ENCODE measurements at regions not wholly inside any gene's neighbourhood (a gene's known extent, or its start where the extent isn't known, plus 50 kb on each side); places are given as distances from the start of the nearest gene placed in this dataset.
"Not testable (repeated sequence)": the region's sequence is repeated elsewhere in the genome, so short reads cannot be mapped to it uniquely, and the experiment has no call there.

- TF ChIP-seq CTCF (IDR thresholded peaks at IDR 0.05; ENCODE audit: insufficient read depth, low read length, severe bottlenecking), result no peak
- DNase-seq (ENCODE audit: low read depth) (no peak), FAIRE-seq (no peak)
- no peaks in the 10 kb centered on the region for H3K27me3 ChIP-seq (ENCODE audit: control insufficient read depth, insufficient read depth, low read length)
- H3K4me3 ChIP-seq (ENCODE audit: low read depth, low read length), result no peak overlapping the region
- H3K36me3 ChIP-seq (ENCODE audit: control insufficient read depth, insufficient read depth, low read length), result no peaks in the 10 kb centered on the region
Observed at GRCh38 chr3:20984594-20985205, 766.3 kb downstream of the ZNF385D start.

- H3K4me3 ChIP-seq (ENCODE audit: low read depth, low read length), result no peak overlapping the region
- DNase-seq (ENCODE audit: low read depth) (no peak), FAIRE-seq (no peak)
- TF ChIP-seq CTCF (IDR thresholded peaks at IDR 0.05; ENCODE audit: insufficient read depth, low read length, severe bottlenecking), result no peak
- no peaks in the 10 kb centered on the region for H3K36me3 ChIP-seq (ENCODE audit: control insufficient read depth, insufficient read depth, low read length)
- H3K27me3 ChIP-seq (ENCODE audit: control insufficient read depth, insufficient read depth, low read length), result no peaks in the 10 kb centered on the region
Observed at GRCh38 chr3:20975188-20975651, 775.8 kb downstream of the ZNF385D start.

GRCh38 chr3:20974396-20974795 is 776.6 kb downstream of the ZNF385D start:
- no peak overlapping the region for H3K4me3 ChIP-seq (ENCODE audit: low read depth, low read length)
- H3K36me3 ChIP-seq (ENCODE audit: control insufficient read depth, insufficient read depth, low read length), result no peaks in the 10 kb centered on the region
- FAIRE-seq (no peak), DNase-seq (ENCODE audit: low read depth) (no peak)
- H3K27me3 ChIP-seq (ENCODE audit: control insufficient read depth, insufficient read depth, low read length), result no peaks in the 10 kb centered on the region
- TF ChIP-seq CTCF (IDR thresholded peaks at IDR 0.05; ENCODE audit: insufficient read depth, low read length, severe bottlenecking), result no peak

GRCh38 chr3:20970807-20971206 is 780.2 kb downstream of the ZNF385D start:
- not testable (repeated sequence) for H3K4me3 ChIP-seq (ENCODE audit: low read depth, low read length); FAIRE-seq; H3K36me3 ChIP-seq (ENCODE audit: control insufficient read depth, insufficient read depth, low read length); DNase-seq (ENCODE audit: low read depth); H3K27me3 ChIP-seq (ENCODE audit: control insufficient read depth, insufficient read depth, low read length)

GRCh38 chr3:20967485-20967884 is 781.5 kb upstream of the SGO1 start:
- not testable (repeated sequence) for H3K4me3 ChIP-seq (ENCODE audit: low read depth, low read length); H3K36me3 ChIP-seq (ENCODE audit: control insufficient read depth, insufficient read depth, low read length); H3K27me3 ChIP-seq (ENCODE audit: control insufficient read depth, insufficient read depth, low read length); FAIRE-seq; DNase-seq (ENCODE audit: low read depth)

- no peak for TF ChIP-seq CTCF (IDR thresholded peaks at IDR 0.05; ENCODE audit: insufficient read depth, low read length, severe bottlenecking)
- no peak for FAIRE-seq
- H3K4me3 ChIP-seq (ENCODE audit: low read depth, low read length), result no peak overlapping the region
Observed at GRCh38 chr3:20958161-20958560, 772.2 kb upstream of the SGO1 start.

GRCh38 chr3:20945892-20946291 is 759.9 kb upstream of the SGO1 start:
- FAIRE-seq, result no peak
- H3K4me3 ChIP-seq (ENCODE audit: low read depth, low read length), result no peak overlapping the region
- no peaks in the 10 kb centered on the region for H3K36me3 ChIP-seq (ENCODE audit: control insufficient read depth, insufficient read depth, low read length)
- no peaks in the 10 kb centered on the region for H3K27me3 ChIP-seq (ENCODE audit: control insufficient read depth, insufficient read depth, low read length)
- TF ChIP-seq CTCF (IDR thresholded peaks at IDR 0.05; ENCODE audit: insufficient read depth, low read length, severe bottlenecking), result no peak
- DNase-seq (ENCODE audit: low read depth), result no peak

More at GRCh38 chr3:20958161-20958560, 772.2 kb upstream of the SGO1 start:
- H3K36me3 ChIP-seq (ENCODE audit: control insufficient read depth, insufficient read depth, low read length), result no peaks in the 10 kb centered on the region
- H3K27me3 ChIP-seq (ENCODE audit: control insufficient read depth, insufficient read depth, low read length), result no peaks in the 10 kb centered on the region
- DNase-seq (ENCODE audit: low read depth), result no peak

All from bronchial epithelial cell (primary cell).